Amniotic stem cell (primary cell): ENCODE measurements at regions not wholly inside any gene's neighbourhood (a gene's known extent, or its start where the extent isn't known, plus 50 kb on each side); places are given as distances from the start of the nearest gene placed in this dataset.
"Not testable (repeated sequence)": the region's sequence is repeated elsewhere in the genome, so short reads cannot be mapped to it uniquely, and the experiment has no call there.

ENCODE experiments used
- DNase-seq: peaks from one replicate; lab custom pipeline; 2025; lab: John Stamatoyannopoulos, UW

DNA sequence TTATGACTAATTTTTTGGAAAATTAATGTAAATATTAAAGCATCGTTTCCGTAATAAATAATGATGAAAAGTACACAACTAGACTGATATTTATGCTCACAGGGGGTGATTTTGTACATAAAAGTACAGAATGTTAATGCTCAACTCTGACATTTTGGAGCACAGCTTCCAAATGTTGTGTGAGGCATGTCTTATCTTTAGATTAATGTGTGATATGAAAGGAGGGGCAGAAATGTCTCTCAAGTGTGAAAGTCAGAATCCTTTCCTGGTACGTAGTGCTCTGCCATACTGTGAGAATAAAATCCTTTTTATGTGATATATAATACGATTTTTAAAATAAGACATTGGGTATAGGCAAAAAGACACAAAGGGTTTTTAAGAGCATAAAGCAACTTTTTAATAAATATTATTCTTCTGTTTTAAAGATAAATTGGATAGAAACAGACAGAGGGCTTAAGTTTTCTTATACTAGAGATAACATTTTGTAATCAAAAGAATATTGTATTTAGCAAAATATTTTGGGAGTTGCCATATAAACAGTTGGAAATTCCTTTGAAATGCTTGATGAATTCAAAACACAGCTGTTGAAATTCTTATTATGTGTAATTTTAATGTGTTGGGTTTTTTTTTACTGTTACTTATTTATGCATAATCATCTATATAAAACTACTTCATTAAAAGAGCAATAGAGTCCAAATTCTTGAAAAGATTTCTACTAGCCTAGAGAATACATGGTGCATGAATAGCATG, 389.7 kb downstream of the RAP2B start:
- no peak for DNase-seq

- no peak for DNase-seq
Measured at GRCh38 chr3:153552887-153553604, 391.0 kb downstream of the RAP2B start.

DNA sequence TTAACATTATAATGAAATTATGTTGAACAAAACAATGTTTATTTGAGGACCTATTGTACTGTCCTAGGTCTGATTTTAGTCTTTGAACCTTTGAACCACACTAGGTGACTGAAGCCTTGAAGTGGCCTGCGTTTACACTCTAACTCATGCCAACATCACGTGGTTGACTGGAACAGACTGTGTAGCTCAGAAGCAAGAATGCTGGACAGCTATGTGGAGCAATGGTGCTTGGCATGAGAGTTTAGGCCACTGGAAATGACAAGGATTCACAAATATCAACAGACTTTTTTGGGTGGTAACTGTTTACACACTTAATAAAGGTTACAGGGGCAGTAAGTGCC, 391.5 kb downstream of the RAP2B start:
- DNase-seq = no peak

- DNase-seq = no peak
Measured at GRCh38 chr3:153555919-153556318, 393.9 kb downstream of the RAP2B start.

GRCh38 chr3:153559366-153559765, 397.3 kb downstream of the RAP2B start:
- not testable (repeated sequence) for DNase-seq

DNA sequence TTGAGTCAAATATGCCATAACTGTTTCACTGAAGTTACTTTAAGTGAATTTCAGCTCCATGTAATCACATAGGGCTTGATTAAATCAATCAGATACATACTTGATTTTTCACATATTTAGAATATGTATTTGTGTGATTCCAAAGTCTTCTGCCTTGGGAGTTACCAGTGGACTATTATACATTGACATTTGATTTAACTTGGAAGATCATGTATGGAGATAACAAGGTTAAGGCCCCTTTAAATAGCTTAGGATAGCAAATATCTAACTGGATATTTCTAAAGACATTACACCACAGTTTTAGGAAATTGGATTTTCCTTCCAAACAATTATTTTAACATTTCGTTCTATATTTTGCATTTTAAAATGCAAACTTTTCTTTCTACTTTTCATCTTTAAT, 405.0 kb downstream of the RAP2B start:
- no peak for DNase-seq

- no peak for DNase-seq
Measured at GRCh38 chr3:153567556-153567955, 405.5 kb downstream of the RAP2B start.

DNA sequence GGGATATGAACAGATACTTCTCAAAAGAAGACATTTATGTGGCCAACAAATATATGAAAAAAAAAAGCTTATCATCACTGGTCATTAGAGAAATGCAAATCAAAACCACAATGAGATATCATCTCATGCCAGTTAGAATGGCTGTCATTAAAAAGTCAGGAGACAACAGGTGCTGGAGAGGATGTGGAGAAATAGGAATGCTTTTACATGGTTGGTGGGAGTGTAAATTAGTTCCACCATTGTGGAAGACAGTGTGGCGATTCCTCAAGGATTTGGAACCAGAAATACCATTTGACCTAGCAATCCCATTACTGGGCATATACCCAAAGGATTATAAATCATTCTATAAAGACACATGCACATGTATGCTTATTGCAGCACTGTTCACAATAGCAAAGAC, 408.5 kb downstream of the RAP2B start:
- DNase-seq = not testable (repeated sequence)

DNA sequence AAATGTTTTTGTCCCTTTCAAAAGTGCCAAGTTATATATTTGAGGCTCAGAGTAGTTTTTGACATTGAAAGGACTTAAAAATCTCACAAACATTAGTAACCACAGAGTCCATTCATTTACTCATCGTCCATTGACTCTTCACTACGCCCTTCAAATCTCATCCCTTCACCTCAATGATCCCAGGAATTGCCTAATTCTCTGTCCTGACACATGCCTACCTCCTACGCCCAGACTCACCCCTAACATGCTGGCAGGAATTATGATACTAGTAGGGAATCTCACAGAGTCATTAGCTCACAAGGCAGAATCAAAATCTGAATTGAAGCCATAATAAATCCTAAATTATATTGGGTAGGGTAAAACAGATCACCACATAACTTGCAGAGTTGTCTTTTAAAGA, 410.1 kb downstream of the RAP2B start:
- DNase-seq = no peak

DNA sequence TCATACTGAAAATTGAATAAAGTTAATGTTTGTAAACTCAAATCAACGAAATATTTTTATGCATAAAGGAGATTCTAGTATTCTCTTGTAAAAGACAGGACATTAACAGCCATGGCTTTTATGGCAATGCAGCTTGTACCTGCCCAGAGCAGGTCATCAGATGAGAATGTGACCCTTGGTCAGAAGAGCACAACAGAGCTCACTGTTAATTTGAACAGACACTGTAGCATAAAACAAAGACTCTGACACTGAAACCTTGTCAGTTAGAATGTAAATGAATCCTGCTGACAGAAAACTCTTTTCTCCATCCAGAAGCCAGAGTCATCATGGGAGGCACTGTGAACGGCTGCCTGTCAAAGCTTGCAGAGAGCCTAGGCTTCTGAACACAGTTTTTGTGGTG, 410.6 kb downstream of the RAP2B start:
- DNase-seq = no peak

- no peak for DNase-seq
Measured at GRCh38 chr3:153573481-153573880, 411.5 kb downstream of the RAP2B start.

DNA sequence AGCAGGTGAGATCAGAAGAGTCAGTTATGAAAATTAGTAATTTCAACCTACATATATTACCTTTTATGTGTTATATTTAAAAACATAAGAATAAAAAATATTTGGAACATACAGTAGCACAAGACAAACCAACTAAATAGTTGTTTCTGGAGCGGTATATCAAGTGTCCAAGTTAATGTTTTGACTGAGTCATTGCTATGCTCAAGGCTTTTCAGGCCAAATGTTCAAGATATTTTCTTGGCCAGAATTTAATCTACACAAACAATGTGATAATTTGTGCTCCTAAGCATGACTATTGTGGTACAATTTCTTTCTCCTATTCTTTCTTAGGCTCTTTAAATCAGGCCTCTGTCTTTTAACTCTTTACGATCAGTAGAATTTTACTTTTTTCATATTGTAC, 412.4 kb downstream of the RAP2B start:
- peak; percentile 24 for DNase-seq

GRCh38 chr3:153577059-153577736, 415.2 kb downstream of the RAP2B start:
- DNase-seq = no peak

GRCh38 chr3:153578046-153578445, 416.0 kb downstream of the RAP2B start:
- DNase-seq = no peak

DNA sequence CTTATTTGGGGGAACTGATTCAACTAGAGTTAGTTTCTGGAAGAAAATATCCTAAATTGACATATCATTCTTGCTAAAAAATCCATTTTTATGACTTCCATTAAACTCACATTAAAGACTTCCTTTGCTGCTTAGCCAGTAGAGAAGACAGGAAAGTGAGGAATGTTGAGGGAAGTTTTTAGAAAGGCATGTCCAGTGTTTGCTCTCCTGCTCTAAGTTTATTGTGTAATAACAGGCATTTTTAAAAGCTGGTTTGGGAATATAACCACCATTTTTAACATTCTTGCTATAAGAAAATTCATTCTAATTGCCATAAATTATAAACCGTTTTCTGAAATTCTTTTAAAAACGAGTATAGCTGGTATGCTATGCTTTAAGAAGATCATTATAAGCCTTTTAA, 428.0 kb downstream of the RAP2B start:
- no peak for DNase-seq

DNA sequence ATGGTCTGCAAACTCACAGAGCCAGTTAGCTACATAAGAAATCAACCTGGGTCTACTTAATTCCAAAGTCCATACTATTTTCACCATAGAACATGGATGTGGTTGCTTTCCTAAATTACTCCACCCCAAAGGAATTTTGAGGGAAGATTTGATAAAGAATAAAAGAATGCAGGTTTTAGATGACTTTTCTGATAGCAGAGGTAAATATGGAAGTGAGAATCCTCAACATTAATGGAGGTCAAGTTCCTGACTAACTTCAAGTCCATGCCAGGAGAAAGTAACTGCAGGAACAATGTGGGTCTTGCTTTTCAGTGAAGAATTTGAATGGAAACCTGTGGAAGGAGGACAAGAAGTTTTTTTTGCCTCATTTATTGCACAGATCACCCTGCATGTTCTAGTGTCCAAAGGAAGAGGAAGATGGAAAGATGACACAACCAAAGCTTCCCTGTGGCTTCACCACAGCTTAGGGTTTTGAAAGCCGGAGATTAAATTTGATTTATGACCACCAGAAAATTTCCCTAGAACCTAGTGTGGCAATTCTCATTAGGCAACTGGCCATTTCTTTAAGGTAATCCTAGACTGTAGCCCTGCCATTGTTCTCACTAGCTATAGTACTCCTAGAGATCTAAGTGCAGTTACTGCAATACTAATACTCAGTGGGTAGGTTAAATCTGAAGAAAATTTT, 429.7 kb downstream of the RAP2B start:
- no peak for DNase-seq

DNA sequence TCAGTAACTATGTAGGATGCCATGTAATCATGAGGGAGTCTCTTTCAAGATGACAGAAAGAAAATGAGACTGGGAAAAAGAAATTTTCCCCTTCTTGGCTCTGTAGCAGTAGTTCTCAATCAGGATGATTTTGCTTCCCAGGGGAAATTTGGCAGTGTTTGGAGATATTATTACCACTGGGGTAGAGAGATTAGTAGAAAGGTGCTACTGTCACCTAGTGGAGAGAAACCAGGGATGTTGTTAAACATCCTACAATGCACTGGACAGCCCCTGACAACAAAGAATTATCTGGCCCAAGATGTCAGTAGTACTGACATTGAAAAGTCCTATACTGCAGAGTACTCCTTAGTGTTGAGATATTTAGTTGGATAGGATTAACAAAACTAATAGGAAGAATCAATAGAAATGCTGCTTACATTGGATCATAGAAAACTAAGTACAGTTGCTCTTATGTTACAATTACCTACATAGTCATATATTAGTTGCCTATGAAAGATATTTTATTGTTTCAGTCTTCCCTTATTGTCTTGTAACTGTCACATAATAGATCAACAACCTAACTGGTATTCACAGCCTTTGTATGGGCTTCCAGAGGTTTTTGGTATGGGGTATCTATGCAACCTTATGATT, 433.3 kb downstream of the RAP2B start:
- DNase-seq = peak; percentile 2

DNA sequence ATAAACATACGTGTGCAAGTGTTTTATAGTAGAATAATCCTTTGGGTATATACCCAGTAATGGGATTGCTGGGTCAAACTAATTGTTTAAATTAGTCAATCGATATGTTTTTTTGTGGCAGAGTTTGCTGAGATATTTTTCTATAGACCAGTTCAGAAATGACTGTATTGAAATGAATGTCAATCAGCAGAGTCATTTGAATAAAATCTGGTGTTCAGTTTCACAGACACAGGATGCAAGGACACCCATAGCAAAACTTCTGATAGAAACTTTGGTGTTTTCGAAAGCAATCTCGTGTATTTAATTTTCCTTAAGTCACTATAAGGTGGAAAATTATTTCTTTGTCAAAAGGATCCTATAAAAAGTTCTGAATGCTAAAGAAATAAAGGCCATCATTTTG, 434.4 kb downstream of the RAP2B start:
- DNase-seq = no peak

- peak; percentile 48 for DNase-seq
Measured at GRCh38 chr3:153599685-153600084, 437.7 kb downstream of the RAP2B start.

DNA sequence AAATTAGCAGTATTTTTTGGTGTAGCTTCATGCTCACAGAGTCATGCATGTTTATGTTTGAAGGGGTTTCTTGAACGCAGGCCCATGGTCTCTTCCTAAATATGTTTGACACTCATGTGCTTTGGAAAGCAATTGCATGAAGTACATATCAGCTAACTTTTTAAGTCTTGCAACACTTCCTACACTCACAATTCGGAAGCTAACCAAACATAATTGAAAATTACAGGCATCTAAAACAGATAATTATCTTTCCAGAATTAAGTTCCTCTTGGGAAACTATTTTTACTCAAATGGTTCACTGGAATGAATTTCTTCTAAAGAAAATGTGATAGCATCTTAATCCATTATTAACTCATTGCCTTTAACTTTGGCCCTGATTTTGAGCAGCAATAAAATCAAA, 438.9 kb downstream of the RAP2B start:
- DNase-seq = no peak

GRCh38 chr3:153601374-153601853, 439.4 kb downstream of the RAP2B start:
- no peak for DNase-seq

- DNase-seq = no peak
Measured at GRCh38 chr3:153602801-153603200, 440.8 kb downstream of the RAP2B start.
